Astrocyte of the hippocampus (primary cell): ENCODE measurements at regions not wholly inside any gene's neighbourhood (a gene's known extent, or its start where the extent isn't known, plus 50 kb on each side); places are given as distances from the start of the nearest gene placed in this dataset.
"Not testable (repeated sequence)": the region's sequence is repeated elsewhere in the genome, so short reads cannot be mapped to it uniquely, and the experiment has no call there.

Experiments
- DNase-seq: peaks from one replicate; pipeline ENCODE4 v3.0.0; 2011; ENCODE audit warnings: low read depth, low spot score

DNA sequence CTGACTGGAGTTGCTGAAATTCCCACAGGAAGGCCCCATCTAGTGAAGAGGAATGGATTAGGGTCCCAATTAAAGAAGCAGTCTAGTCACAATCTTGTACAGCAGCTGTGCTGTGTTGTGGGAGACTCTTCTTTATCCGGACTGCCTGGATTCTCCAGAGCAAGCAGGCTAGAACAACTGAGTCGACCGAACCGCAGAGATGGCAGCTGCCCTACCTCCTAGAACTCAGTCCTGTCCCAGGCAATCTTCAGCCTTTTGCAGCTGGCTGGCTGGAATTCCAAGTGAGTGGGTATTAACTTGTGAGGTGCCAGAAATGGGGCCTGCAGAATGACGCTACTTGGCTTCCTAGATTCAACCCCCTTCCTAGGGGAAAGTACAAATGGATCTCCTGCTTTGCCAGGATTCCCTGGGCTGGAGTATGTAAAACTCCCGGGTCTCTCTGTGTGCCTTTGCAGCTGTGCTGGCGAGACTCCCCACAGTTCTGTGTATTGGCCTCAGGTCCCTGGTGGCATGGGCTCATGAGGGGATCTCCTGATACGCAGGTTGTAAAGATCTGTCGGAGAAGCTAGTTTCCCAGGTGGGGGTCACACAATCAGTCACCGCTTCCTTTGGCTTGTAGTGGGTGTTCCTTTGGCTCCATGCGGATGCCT is 1952.6 kb upstream of the LRRTM1 start:
- DNase-seq, result no peak

DNA sequence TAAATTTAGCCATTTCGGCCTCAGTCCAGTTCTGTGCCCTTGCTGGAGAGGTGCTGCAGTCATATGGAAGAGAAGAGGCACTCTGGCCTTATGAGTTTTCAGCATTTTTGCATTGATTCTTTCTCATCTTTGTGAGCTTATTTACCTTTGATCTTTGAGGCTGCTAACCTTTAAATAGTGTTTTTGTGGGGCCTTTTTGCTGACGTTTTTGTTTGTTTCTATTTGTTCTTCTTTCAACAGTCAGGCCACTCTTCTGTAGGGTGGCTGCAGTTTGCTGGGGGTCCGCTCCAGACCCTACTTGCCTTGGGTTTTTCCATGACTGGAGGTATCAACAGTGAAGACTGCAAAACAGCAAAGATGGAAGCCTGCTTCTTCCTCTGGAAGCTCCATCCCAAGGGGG is 1951.7 kb upstream of the LRRTM1 start:
- DNase-seq, result no peak

DNA sequence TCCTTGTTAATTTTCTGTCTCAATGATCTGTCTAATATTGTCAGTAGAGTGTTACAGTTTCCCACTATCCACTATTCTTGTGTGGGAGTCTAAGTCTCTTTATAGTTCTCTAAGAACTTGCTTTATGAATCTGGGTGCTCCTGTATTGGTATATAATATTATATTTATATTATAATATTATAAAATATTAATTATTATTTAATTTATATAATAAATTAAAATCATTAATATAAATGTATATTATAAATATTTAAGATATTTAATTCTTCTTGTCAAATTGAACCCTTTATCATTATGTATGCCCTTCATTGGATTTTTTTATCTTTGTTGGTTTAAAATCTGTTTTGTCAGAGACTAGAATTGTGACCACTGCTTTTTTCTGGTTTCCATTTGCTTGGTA is 1950.2 kb upstream of the LRRTM1 start:
- DNase-seq, result no peak

DNA sequence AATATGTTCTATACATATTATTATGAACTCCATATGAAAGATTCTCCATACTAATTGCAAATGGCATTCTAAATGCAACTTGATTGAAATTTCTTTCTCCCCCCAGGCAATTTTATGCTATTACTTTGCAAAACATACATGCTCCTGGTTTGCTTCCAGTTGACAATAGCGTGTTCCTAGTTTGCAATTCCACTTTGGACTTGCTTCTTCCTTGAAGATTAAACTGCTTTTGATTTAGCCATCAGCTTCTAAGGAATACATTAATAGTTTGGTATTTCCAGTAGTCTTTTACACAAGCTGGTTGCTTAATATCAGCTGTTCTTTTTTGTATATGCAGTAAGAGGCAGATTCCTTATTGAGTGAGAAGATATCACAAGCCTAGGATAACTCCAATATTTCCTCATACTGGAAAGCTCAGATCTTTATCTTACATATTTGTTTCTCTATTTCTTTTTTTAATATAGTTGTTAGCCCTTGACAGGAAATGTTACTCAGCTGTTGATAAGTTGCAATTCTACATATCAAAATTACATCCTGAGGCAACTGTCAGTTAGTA is 1941.7 kb upstream of the LRRTM1 start:
- DNase-seq, result no peak

DNA sequence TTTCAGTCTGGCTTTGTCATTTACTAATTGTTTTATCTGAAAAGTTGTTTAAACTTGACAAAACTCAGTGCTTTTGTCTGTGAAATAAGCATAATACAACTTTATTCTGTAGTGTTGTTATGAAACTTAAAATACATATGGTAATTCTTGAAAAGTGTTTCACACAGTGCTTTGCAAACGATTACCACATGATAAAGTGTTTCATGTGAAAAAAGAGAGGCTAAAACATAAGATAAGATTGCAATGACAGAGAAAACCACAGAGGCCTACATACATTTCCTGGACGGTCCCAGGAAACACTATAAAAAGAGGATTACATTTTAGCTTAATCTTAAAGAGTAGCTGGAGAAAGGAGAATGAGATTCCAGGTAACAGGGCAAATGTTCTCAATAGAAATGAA is 1934.6 kb upstream of the LRRTM1 start:
- DNase-seq, result no peak

DNA sequence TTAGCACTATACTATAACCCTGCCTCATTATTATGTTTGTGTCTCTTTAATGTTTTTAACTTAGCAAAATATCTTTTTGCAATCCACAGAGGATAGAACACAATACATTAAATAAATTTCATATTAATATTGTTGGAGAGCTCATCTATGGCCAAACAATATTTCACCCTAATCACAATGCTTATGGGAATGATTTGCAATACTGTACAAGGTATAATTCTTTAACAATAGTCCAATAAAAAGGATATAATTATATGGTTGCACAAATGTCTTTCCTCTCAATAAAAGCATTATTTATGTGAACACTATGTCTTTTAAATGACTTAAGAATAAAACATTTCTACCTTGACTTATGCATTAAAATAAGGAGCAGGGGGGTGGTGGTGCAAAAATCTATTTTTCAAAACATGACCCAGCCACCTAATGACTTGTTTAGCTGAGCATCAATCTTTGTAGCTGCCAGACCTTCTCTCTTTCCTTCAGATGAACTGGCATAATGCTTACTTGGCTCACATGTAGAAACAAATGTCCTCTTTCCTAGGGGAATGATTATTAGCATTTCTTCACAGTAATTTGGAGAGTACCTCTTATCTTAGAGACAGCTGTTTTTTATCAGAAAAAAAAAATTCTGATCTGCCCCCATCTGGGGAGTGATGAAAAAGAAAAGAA is 1933.6 kb upstream of the LRRTM1 start:
- no peak for DNase-seq

DNA sequence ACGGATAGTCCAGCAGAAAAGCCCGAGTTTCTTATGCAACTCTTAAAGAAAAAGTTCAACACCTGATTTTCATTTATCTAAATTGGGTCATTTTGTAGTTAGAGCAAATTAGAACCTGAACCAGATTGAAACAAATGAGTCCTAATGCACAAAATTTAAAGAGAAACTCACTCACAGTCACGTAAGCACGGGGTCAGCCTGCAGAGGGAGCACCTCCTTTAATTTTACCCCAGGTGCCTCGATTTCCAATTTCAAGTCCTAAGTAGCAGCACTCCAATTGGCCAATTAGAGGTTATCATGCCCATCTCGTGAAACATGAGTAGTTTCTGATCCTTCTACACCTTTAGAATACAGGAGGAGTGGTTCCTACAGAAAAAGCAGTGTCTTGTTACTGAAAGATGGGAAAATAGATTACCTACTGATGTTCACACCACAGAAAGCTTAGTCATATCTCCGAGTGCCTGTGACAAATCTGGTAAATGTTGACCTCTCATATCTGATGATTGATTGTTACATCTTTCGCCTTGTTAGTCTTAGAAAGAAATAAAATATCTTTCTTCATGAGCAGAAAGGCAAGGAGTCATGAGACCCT is 1929.8 kb upstream of the LRRTM1 start:
- no peak for DNase-seq

DNA sequence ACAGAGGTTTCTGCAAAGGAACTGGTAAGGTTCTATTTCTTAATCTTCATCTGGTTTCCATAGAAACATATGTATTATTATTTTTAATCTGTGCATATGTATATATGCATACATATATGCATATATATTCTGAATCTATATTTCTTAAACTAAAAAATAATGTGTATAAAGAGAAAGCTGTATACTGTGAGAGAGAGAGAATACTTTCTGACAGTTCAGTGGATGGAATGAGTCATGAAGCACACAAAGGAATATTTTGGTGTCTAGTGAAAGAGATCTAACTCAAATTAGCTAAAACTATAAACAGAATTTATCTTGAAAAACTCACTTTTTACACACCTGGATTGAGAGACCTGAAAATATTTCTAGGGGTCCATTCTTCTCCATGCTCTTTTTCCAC is 1929.3 kb upstream of the LRRTM1 start:
- no peak for DNase-seq

DNA sequence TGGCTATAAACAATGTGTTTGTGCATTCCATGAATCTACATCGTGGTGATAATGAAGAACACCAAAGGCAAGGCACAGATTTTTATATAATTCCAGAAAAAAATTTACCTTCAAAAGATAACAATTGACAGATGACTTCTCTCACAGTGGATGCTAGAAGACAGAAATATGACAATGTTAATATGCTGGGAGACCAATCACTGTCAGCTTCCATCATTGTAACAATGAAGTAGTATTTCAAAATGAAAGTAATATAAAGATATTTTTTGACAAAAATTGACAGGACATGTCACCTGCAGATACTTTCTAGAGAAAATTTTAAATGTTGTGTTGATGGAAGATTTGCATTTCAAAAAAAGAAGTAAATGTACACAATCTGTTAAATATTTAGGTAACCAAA is 1925.9 kb upstream of the LRRTM1 start:
- no peak for DNase-seq

DNA sequence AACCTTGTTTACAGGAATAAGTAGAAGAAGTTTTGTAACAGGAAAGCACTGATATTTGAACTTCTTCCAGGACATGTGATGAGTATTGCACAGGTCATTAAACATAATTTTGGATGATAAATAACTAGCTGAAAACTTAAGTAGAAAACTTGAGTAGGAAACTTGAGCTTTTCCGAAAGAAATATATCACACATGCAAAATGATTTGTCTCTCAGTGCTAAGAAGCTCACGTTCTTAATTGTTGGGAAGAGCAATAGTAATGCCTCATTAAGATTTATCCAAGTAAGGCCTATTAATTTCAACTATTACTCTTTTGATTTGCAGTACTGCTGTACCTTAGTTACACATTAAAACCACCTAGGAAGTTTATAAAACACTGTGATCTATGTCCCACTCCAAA is 1921.9 kb upstream of the LRRTM1 start:
- DNase-seq, result no peak

DNA sequence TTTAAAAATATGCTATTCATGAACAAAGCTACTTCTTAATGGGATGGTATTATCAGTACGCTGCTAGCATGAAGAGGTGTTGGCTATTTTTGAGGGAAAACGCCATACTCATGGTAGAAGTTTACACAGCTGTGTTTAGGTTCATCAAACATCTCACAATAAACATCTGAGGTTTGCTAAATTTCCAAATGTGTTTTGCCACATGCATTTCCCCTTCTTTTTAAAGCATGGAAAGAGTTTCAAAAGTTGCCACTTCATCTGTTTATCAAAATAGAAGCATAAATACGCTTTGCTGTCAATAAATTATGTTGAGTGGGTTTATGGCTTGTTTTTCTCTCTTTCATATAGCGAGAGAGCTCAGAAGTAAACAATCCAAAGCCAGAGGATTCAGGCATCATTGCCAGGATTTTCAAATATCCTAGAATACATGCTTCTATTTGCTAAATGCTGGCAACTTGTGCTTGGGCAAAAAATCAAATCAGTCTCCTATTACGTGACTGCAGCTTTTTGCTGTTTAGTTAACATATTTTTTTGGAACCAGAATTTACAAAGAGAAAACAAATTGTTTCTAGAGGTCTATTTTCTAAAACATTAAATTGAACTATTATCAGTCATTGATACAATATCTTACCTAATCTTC is 1919.9 kb upstream of the LRRTM1 start:
- DNase-seq, result no peak

DNA sequence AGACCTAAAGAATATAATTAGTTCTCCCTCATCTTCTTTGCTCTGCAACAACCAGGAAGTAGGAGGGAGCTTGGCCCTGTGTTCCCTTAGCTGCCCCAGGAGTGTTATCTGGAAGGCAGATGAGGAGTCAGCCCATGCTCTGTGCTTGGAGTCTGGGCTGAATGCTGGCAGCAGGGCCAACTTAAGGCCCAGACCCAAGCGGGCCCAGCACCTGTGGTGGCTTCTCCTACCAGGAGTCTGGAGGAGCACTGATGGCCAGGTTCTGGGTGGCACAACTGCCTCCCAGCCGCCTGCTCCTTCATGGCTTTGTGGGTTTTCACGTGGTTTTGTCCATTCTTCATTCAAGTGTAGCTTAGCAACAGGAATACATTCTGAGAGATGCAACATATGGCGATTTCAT is 1910.7 kb upstream of the LRRTM1 start:
- DNase-seq, result no peak

DNA sequence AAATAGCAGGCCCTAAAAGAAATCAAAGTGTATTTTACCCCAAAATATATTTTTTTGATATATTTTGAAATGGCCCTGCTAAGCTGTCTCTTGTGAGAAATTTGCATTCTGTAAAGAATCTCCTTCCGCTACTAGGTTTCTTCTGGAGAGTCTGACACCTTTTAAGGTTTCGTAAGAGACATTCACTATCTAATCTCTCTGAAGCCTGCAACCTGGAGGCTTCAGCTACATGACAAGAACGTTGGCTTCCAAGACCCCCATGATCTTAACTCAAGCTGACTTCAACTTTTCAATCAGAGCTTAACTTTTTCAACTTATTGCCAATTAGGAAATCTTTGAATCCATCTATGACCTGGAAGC is 1894.9 kb upstream of the LRRTM1 start:
- DNase-seq, result no peak

DNA sequence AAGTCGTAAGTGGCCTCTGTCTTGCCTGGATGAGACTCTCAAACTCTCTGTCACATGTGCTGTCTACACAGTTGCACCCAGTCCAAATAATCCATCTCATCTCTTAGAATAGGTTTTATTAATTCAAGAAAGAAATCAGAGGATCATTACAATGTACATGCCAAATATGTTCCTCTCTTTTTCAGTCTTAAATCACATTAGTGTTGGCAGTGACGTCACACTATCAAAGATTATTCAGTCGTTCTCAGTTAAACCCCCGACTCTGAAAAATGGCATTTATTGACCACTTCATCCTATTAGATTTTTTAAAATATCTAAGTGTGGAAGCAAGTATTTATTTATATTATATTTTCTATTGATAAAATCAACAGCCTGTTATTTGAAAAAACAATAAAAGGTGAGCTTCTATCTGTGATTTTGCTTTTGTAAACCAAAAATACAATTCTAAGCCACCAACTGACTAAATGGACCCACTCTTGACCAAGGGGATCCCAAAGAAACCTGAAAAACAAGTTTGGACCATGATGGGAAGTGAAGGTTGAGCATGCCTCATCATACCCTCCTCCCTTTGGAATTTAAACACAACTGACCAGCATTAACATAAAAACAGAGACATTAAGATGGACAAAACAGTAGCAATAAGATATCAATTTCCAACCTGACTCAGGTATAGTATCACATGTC is 1894.4 kb upstream of the LRRTM1 start:
- DNase-seq, result no peak

DNA sequence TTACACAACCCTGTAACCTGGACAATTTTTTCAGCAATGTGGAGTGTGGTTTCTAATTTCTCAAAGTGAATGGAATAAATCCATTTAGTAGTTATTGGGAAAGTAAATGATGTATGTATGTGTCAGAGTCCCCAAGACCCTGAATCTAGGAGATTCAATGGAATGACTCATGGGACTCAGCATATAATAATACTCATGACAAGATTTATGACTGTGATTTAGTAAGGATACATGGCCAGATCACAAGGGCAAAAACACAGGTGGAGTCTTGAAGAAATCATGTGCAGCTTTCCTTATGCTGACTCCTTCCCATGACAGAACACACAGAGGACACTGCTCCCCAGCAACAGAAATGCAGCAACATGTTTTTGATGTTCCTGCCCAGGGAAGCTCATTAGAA is 1877.7 kb upstream of the LRRTM1 start:
- no peak for DNase-seq

DNA sequence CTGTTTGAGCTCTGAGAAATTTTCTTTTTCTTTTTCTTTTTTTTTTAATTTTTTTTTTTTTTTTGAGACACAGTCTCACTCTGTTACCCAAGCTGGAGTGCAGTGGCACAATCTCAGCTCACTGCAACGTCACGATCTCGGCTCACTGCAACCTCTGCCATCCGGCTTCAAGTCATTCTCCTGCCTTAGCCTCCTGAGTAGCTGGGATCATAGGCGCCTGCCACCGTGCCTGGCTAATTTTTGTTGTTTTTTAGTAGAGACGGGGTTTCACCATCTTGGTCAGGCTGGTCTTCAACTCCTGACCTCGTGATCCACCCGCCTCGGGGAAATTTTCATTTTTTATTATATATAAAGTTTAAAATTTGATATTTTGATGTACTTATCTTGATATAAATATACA is 1870.7 kb upstream of the LRRTM1 start:
- not testable (repeated sequence) for DNase-seq

DNA sequence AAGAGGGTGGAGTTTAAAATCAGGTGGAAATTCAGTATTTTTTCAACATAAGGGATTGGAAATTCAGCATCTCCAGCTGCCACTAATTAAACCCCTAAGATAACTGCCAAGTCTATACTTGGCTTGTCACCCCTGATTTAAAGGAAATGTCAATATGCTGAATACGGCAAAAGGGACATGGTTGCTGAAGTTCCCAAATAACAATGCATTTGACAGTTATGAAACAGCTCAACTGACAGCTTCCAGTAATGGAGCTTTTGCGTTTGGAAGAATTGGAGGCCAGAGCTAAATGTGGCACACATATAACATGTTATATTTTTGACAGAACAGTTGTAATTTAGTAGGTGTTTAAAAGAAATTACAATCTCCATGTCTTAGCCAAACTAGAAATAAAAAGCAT is 1867.9 kb upstream of the LRRTM1 start:
- DNase-seq, result no peak

DNA sequence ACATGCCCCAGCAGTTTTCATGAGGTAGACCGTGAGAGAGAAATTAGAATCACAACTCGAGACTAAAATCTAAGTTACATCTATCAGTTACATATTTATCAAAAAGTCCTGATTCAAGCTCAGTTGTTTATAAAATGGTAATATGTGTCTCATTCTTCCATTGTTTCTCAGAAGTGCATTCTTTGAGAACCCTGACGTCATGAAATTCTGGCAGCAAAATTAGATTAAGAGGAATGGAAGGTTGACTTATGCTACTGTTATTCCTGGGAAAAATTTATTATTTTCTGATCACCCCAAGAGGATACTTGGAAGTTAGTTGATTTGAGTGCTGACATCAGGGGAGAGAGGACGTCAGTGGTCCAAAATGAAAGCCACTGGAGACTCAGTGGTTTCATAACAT is 1864.8 kb upstream of the LRRTM1 start:
- no peak for DNase-seq

DNA sequence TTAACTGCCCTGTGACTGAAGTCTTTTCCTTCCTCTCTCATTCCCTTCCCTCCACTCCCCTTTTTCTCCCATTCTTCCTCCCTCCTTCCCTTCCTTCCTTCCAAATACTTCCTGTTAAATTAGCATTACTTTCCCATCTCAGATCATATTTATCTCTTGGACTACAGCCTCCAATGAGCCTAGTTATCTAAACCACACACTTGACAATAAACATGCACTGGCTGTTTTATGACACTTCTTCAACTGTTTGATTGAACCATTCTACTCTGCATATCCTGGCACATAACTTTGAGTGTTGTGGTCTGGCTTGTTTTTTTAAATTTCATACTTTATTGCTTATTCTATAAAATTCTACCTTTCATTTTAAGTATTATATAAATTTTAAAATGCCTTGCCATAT is 1860.8 kb upstream of the LRRTM1 start:
- no peak for DNase-seq

DNA sequence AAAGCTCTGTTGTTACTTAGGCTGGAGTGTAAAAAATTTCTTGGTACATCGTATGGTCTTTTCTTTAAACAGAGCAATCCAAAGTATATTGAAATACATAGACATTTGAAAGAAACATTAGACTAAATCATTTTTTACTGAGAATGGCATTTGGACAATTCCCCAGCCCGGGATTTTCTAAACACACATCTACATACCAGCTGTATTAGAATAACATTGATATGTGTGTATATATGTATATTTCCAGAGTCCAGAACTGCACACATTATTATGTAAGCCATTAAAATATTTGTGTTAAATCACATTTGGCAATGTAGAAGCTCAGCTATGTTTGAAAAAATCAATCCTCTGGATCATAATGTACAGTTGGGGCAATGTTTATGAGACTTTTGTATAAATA is 1853.6 kb upstream of the LRRTM1 start:
- DNase-seq, result no peak

DNA sequence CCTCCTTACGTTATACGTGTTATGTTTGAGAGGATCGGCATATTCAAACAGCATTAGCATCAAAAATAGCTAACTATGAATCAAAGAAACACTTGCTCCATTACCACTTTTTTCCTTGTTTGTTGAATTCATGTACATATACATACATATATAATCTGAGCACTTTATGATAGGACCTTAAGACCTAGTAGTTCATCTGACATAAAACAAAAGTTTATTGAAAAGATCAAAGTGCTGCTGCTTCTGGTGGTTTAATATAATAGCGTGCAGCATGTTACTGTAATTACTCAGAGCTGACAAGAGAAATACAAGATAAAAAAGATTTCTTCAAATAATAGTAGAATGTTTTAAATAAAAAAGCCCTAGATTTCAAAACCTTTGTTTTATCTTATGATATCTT is 1850.9 kb upstream of the LRRTM1 start:
- no peak for DNase-seq

DNA sequence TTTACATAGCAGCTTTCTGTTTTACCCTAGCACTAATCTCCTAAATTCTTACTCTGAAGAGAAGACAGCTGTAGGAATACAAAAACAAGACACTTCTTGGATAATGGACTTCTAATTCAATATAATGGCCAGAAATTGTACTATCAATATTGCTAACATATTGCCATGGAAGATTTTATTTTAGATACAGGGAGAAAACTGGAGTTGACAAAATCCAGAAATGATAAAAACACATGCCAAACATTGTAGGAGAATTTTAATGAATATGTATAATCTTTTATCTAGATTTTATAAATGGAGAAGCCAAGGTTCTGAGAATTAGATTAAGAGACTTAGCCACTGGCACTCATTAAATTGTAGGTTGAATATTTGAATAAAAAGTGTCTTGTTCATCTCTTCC is 1838.8 kb upstream of the LRRTM1 start:
- DNase-seq, result no peak
